GM03348 (cell line): ENCODE measurements at regions not wholly inside any gene's neighbourhood (a gene's known extent, or its start where the extent isn't known, plus 50 kb on each side); places are given as distances from the start of the nearest gene placed in this dataset.

Experiments used
- DNase-seq: peaks from one replicate; pipeline ENCODE4 v3.0.0; 2012; ENCODE audit warnings: low spot score

DNA sequence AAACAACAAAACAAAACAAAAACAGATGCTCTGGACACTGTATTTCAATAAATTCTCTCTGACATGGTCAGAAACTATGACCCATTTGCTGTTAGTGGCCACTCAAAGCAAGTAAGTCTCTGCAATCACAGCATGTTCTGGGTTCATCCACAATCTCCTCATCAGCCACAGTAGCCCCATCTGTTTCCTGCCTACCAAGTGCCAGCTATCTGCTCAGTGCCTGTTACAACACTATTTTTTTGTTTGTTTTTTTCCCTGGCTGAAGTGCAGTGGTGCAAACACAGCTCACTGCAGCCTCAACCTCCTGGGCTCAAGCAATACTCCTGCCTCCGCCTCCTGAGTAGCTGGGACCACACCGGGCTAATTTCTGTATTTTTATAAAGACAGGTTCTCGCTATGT lies 137.9 kb downstream of the SOX9 start:
- DNase-seq: no peak

DNA sequence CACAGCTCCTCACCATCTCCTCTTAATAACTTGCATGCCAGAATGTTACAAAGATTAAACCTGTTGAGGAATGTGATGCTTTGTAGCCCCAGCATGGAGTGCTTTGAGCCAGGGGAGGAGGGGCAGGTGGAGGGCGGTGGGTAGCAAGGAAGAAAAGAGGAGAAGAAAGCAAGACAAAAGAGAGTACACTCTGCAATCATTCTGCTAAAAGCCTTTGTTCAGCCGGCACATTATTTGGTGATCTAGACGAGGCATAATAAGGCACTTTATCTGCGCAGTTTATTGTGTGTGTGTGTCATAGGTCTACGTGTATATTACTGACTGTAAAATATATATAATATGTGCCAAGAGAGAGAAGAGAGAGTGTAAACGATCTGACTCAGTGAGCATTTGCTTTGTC lies 139.1 kb downstream of the SOX9 start:
- no peak for DNase-seq

DNA sequence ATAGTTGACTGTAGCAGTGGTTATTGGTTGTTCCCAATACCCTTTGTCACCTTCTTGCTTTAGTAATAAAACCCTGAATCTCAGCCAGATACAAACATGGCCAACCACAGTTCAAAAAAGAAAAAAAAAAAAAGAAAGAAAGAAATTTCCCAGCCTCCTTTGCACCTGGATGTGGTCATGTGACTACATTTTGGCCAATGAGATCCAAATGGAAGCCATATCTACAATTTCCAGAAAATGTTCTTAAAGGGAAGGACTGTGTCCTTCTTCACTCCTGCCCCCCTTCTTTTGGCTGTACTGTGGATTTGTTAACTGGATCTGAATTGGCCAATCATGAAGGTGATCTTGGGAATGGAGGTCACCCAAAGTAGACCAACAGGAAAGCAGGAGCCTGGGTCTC lies 141.9 kb downstream of the SOX9 start:
- DNase-seq: no peak

DNA sequence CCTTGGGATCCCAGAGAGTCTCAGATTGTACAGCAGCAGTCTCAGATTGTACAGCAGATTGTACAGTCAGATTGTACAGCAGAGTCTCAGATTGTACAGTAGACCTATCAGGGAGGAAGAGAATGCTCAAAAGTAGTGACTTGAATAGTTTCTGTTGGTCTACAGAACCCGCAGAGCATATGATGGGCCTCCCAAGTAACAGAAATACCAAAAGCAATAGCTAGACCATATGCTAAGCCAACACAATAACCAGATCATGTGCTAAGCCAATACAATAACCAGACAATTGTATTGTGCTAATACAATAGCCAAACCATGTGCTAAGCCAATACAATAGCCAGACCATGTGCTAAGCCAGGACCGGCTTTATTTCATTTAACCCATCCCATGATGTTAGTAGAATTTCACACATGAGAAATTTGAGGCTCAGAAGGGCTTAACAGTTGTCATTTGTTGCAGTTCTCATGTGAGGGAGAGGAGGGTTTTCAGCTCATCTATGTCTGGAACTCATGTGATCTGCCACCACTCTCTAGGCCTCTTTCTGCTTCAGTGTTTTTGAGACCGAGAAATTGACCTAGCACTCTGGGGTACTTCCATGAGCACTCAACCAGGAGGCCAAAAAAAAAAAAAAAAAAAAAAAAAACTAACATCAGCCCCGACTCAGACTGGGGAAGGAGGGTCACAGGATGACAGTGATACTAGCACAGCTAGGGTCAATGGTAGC lies 144.0 kb downstream of the SOX9 start:
- DNase-seq: no peak

DNA sequence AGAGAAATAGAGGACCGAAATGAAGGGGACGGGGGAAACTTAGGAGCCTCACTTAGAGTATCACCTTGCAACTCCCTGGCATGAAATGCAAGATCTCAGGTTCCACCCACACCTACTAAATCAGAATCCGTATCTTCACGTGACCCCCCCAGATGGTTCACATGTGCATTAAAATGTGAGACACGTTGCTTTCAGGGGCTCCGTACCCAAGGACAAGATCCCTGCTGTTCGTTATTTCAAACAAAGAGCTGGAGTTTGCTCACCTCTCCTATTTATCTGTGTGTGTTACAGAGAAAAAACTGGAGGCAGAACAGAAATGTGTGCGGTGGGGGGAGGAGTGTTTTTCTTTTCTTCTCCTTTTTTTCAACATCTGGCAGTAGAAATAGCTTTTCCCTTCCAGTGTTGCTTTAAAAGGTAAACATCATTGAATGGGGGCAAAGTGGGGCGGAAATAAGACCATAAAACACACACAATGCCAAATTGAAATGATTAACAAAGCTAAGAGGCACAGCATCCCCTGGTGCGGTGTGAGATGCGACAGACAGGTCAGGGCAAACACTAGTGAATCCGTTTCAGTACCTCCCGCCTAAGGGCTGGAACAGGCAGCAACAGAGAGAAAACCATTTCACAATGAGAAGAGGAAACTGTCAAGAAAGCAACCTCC lies 145.4 kb downstream of the SOX9 start:
- DNase-seq: no peak

DNA sequence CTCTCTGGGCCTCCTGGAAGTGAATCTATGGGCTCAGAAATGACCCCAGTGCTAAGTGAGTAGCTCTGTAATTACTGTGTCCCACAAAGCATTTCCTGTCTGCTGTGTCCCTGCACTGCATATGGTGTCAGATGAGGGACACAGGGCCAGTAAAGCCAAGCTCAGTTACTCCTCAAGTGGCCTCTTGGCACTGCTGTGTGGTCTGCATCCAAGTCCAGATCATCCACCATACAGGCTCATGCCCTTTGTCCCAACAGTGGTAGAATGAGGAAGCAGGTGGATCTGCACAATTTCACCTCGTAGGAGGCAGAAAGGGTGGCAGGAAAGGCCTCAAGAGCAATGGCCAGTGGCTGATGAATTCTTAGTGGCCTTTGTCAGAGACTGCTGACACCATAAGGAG lies 146.8 kb downstream of the SOX9 start:
- DNase-seq: no peak

DNA sequence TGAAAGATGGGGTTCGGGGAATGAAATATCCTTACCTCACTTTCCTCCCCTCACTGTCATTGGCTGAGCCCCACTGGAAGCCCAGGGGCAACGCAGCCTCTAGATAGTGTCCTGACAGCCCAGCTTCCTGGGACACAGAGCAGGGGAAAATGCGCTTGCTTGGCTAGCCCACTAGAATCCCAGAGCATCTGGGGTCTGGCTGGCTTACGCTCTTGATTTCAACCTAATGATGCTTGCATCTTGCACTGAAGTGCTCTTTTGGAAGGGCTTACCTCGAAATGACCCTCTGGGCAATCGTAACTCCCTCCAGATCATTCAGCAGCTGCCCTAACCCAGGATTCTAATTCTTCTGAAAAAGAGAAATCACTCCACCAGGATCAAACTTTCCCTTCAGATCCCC lies 147.6 kb downstream of the SOX9 start:
- no peak for DNase-seq

DNA sequence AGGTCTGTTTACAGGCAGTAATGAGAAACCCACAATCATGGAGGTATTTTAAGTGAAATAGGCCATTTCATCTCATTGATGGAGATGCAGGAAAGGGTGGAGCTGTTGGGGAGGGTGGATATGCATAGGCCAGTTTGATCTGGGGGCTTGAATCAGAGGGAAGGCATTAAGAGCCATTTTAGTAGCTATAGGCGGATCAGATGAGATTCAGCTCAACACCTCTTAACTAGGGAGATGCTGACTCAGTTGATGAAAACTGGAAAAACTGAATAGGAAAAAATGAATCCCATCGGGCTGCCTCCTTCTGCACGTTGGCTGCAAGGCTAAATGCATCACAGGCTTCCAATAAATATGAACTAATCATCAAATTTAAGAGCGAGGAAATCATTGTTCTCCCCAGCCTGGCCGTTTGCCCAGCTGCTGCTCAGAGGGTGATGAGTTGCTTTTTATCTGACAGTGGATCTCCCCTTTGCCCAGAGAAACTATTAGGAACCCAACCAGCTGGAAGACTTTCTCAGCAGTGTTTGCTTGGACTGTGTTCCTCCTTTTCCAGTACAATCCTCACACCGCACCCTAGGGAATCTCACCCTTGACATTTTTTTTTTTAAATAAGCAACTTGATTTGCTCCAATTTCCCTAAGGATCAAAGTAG lies 149.6 kb downstream of the SOX9 start:
- peak; percentile 20 for DNase-seq

DNA sequence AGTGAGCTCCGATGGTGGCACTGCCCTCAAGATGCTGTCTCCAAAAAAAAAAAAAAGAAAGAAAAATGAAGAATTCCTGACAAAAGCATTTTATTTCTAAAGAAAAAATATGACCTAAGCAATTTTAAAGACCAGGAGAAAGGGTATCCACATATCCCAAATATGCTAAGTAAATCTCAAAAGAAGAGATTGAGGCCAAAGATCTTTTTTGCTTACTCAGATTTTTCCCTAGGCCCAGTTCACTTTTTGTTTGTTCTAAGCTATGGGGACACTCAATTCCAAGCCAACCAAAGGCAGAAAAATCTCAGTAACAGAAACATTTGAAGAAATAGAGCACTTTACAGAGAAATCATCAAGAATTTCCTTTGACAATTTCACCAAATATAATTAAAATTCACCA lies 150.8 kb downstream of the SOX9 start:
- DNase-seq: no peak

DNA sequence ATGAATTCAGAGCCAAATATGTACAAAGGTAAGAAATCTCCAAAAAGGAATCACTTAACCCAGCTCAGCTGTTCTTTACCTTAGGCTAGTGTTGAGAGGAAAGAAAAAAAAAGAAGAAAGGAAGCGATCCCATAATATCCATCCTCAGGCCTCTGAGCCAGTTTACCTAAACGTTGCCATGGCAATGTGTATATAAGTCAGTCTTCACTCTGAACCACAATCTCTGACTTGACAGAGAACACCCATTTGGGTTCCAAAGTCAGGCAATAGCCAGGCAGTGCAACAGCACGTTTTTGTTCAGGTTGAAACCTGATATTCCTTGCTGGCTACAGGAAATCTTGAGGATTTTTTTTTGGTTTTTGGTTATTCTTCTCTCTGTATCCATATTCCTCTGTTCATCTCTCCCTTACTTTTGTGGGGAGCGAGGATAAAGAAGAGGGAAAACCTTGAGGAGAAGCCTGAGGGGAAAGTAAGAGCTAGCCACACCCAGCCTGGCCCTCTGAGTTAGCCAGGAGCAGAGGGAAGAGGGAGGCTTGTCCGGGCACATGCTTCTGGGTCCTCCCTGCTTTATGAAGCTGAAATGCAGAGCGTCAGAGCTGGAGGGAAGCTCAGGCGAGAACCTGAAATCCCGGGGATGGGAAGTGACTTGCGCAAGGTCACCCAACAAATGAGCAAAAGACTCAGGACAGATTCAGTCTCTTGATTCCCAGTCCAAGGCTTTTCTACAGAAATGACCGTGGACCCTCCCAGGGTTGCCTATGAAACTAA lies 152.7 kb downstream of the SOX9 start:
- DNase-seq: no peak

DNA sequence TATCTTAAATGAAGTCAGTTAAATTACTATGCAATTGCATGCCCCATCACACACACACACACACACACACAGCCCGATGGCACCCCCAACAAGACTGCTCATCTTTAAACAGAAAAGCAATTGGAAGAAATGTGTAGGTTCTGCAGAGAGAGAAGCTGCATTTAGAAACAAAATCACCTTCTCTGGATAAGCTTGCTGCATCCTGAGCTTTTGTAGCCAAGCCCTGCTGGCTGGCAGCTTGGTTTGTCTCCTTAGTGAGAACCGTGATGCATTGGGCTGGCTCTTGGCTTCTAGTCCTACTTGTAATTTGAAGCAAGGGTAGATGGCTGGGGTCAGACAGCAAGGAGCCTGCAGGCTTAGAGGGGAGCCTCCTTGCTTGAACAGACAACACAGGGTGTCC lies 153.8 kb downstream of the SOX9 start:
- DNase-seq: no peak

DNA sequence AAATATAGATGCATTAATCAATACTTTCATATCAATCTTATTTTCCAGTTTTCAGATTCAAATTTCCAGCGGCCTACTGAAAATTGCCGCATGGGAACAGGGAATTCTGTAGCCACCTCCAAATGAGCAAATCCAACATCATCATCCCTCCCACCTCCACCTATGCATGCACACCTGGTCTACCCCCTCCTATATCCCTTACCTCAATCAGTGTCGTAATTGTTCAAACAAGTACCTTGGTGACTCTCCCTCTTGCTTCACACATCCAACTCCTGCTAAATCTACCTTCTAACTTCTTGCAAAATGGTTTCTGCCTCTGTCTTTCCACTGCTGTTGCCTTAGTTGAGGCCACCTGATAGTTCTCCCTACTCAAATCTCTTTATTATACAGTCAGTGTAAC lies 160.1 kb downstream of the SOX9 start:
- DNase-seq: no peak

DNA sequence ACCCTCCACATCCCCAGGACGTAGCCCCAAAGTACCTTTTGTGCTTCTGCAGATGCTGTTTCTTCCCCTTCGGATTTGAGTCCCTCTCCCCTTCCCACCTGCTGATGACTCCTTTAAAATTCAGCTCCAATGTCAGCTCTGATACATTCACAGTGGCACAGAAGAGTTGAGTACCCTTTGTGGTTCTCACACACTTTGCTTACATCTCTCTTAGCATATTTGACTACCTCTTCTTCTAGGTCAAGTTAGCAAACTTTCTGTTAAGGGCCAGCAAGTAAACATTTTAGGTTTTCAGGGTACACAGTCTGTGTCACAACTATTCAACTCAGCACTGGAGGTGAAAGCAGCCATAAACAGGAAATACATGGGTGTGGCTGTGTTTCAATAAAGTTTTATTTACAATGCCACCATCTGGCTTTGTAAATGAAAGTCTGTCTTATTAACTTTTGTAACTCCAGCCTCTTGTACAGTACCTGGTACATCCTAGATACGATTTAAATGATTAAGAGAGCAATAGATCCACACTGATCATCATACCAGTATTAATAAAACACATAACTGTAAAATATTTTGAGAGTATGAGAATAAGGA lies 161.7 kb downstream of the SOX9 start:
- DNase-seq: no peak

DNA sequence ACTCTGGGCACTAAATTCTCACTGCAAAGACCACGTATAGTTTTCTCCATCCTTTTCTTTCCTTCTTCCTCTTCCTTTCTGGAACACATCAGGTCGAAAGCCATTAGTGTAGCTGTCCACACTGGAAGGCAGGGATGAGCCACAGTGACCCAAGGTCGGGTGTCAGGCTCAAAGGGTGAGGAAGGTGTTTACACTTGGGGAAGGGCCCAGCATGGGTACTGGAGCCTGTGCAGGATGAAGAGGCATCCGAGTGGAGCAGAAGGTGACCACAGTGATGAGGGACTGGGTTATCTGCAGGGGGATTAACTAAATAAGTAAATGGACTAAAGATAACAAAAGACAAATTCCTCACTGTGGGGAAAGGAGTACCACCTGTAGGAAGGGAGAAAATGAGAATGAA lies 164.0 kb downstream of the SOX9 start:
- no peak for DNase-seq

DNA sequence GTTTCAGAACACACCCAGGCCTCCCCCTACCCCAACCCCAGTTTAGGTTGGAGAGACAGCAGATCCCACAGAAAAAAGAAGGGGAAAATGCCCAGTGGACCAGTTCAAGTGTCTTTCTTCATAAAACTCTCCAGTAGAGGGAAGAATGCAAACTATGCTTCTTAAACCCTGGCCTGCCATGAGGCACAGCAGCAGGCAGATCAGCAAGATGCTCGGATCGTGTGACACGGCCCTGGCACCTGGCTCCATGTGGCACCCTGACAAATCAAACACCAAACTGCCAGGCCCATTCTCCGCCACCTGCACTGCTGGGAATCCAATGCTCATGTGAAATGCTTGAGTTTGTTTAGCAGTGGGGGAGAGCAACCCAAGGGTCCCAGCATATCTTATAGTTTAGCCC lies 166.8 kb downstream of the SOX9 start:
- no peak for DNase-seq

DNA sequence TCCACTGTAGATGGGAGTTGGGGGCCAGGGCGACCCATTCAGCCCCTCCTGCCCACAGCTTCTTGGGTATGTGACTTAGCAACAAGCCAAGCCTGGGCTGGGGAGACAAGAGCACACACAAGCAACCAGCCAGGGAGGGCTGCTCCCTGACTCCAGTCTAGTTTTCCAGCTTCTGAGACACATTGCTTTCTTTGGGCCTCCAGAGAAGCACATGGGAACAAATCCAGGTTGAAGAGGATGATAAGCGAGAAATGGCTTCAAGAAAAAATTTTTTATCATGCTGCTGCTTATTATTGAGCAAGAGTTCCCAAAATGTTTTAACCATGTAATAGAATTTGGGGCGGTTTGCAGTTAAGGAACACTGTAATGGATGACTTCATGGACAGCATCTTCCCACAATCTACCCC lies 173.7 kb downstream of the SOX9 start:
- no peak for DNase-seq

DNA sequence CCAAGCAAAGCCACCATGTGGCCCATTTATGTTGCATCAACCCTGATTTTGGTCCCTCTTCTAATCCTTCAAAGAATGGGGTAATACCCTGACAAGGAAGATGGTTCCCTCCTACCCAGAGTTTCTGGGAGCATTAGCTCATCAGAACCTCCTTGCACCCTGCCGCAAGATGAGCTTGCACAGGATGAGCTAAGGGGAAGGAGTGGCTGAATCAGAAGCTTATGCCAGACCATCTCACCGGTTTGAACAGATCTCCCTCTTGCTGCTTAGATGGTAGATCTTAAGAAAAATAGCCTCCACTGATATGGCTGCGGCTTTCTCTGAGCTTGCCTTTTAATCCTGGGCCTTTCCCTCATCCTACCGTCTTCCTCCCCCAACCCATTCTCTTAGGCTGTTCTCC lies 175.1 kb downstream of the SOX9 start:
- DNase-seq: no peak

DNA sequence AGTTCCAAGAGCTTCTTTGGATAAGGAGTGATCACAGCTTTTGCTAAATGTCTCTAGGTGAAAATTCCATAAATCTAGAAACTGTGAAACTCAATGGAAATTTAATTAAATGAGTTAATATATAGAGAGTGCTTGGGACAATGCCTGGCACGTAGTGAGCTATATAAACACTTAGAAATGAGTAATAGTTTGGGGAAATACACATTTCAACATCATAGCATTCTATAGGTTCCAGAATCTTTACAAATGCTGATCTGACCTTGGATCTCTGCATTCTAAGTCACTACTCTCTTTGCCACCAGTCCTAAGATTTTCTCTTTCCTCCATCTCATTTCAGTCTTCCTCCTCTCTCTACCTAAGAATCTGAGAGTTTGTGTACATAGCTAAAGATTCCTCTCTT lies 175.6 kb downstream of the SOX9 start:
- no peak for DNase-seq

DNA sequence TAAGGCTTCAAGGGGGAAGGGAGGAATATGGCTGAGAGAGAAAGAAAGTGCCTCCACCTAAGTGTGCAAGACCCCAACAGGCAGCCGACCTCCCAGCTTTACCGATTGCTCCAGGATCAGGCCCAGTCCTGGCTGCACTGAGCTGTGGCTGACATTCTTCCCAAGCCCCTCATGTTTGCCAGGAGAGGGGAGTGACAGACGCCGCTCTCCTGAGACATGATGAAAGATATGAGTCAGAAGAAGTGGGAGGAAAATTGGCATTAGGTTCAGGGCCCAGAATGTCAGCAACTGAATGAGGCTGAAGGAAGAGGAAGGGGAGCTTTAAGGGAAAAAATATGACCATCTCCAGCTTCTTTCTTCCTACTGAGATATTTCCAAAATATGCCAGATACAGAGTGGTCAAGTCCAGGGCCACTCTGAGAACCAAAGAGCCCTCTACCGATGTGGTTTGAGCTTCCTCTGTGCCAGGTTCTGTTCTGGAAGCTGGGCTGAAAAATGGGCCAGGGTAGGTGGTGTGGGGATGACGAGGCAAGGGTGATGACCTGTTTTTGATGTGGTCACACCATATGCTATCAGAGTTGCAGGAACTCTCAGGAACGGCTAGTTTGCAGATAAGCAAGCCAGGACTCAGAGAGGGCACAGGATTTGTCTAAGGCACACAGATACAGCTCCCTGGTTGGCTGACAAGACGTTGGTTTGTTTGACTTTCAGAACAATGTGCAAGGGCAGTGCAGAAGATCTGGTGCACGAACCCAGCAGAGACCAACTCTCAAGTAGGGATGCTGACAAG lies 176.7 kb downstream of the SOX9 start:
- DNase-seq: peak; percentile 74

DNA sequence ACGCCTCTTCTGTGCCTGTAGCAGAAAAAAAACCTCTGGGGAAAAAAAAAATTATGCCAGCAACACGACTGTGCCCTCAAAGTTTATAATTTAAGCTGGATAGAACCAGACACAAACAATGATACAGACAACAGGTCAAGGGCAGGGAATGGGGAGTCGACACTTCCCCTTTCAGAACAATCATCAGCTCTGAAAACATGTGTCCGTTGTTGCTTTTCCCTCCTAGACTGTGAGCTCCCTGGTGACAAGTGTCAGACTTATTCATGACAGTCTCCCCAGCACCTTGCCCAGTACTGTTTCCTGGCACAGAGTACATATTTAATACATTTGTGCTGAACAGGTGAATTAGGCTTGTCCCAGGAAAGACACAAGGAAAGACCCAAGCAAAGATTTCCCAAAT lies 178.3 kb downstream of the SOX9 start:
- no peak for DNase-seq

DNA sequence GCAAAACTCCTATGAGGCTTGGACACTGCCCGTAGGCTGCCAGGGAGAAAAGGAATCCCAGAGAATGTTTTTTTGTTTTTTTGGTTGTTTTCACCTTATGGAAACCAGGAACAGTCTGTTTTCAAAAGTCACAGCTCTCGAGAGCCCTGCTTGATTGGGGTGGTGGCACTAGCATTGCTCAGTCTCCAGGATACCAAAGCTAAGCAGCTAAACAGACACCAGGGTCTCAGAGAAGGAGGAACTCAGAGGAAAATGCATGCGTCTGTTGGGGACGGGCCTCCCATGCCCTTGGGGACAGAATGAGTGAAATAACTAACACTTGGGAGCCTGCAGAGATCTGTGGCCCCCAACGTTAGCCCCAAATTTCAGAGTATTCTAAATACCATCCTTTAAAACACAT lies 178.8 kb downstream of the SOX9 start:
- no peak for DNase-seq

DNA sequence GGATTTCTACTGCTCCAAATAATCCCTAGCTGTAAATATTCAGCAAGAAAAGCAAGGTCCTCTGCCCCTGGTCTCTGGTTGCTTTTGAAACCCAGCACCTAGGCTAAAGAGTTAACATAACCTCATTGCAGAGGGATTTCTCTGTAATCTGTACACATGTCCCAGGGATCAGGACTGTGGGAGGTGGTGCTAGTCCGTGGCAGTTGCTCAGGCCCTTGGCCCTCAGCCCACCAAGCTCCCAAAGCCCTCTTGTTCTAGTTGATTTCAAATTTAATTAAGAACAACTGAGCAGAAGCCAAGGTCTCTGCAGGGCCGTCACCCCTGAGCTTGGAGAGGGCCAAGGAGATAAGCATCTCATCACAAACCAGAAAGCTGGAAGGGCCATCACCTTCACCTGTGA lies 181.1 kb downstream of the SOX9 start:
- DNase-seq: no peak
